Fibroblast of the aortic adventitia (primary cell): ENCODE measurements at regions not wholly inside any gene's neighbourhood (a gene's known extent, or its start where the extent isn't known, plus 50 kb on each side); places are given as distances from the start of the nearest gene placed in this dataset.

Experiments
- DNase-seq: peaks from one replicate; pipeline ENCODE4 v3.0.0-alpha.2; 2010; ENCODE audit warnings: low read depth
- H3K4me3 ChIP-seq: 2 replicates; pipeline ENCODE4 v1.5.1; 2011; ENCODE audit warnings: low read depth, mild to moderate bottlenecking, control low read depth, low read length, moderate library complexity
- CTCF ChIP-seq: IDR thresholded peaks from 2 replicates; pipeline ENCODE4 v1.5.1; 2011; ENCODE audit warnings: mild to moderate bottlenecking, low read length, control low read depth, inconsistent platforms; ENCODE audit not compliant: insufficient read depth

GRCh38 chr1:221900678-221901077 lies 158.8 kb upstream of the DUSP10 start:
- no peak overlapping the region for H3K4me3 ChIP-seq
- no peak for DNase-seq
- no peak for TF ChIP-seq CTCF

DNA sequence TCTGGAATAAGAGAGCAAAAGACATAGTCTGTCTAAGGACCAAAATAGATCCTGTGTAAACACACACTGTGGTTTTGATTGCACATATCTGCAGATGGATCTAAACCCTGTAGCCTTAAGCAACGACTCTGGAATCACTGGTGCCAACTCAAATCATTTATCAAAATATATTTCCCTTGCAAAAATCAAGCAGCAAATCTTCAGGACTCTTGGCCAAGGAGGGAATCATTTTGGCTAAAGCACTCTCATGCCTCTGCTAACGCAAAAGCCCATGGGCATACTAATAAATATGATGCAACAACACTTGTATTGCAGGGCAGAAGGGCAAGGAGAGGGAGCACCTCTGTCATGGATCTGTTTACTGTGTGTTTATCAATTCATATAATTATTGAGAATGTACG lies 155.4 kb upstream of the DUSP10 start:
- H3K4me3 ChIP-seq, result no peak overlapping the region

DNA sequence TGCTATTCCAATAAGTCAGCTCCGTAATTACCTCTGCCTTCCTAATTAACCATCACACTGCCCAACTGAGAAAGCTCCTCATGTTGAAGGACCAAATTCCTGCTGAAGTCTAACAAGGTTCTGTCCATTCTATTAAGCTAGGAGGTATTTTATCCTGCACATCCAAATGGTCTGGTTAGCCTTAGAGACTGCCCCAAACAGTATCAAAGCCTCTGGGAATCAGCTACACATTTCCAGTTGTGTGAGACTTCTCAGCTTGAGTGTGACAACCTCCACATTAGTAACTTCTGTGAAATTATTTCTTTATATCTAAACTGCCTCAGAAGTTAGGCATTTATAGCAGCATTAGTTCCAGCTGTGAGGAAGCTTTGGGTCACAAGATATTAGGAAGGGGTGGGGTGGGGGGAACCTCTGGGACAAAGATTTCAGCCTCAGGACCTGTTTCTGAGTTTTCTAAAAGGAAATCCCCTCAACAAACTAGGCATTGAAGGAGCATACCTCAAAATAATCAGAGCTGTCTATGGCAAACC lies 150.5 kb upstream of the DUSP10 start:
- TF ChIP-seq CTCF, result no peak
- H3K4me3 ChIP-seq, result no peak overlapping the region
- no peak for DNase-seq

More for the DNA sequence above, 155.4 kb upstream of the DUSP10 start:
- DNase-seq, result peak; percentile 77
- TF ChIP-seq CTCF, result no peak

DNA sequence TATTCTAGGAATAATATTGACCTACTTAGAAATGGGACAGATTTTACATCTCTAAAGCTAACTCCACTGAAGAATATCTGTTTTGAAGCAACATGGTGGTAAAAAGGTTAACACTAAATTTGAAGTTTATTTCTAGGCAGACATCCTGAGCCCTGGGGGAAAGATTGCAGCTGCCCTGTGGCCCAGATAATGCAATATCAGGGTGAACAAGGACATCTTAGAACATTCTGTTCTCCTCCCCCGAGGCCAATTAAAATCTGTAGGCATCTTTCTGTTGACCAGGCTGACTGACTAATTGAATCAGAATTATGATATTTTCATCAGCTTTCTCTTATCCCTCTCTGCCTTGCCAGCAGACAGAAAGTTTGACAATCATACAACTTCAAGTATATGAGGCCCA lies 149.8 kb upstream of the DUSP10 start:
- no peak for TF ChIP-seq CTCF
- no peak overlapping the region for H3K4me3 ChIP-seq
- no peak for DNase-seq

- H3K4me3 ChIP-seq, result no peak overlapping the region
- no peak for DNase-seq
- TF ChIP-seq CTCF, result no peak
These were observed 146.9 kb upstream of the DUSP10 start for GRCh38 chr1:221888801-221889200.

GRCh38 chr1:221888218-221888617 lies 146.3 kb upstream of the DUSP10 start:
- H3K4me3 ChIP-seq, result no peak overlapping the region
- DNase-seq, result no peak
- no peak for TF ChIP-seq CTCF

DNA sequence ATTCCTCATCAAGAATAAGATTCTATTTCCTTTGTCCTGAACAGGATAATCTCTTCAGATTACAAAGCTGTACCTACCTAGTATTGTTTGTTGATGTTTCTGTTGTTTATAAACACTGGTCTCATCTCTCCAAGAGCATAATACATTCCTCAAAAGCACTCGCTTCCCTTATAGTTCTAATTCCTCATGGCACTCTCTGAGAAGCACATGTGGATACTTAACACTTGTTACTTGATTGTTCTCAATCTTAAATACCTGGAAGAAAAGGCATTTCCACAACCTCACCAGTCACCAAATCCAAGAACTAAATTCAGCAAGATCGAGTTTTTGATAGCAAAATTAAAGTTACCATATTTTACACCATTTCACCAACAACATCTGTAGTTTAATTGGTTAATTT lies 145.9 kb upstream of the DUSP10 start:
- TF ChIP-seq CTCF, result no peak
- no peak overlapping the region for H3K4me3 ChIP-seq
- no peak for DNase-seq
